ENCODE measurements at regions not wholly inside any gene's neighbourhood (a gene's known extent, or its start where the extent isn't known, plus 50 kb on each side); places are given as distances from the start of the nearest gene placed in this dataset.

- H3K79me2 ChIP-seq (ENCODE audit: control insufficient read depth, insufficient read depth, low read length): no peaks in the 10 kb centered on the region
- no peaks in the 10 kb centered on the region for H3K36me3 ChIP-seq (ENCODE audit: control insufficient read depth in 2 of 2, insufficient read depth in 2 of 2, low read length in 1 of 2)
- ChIA-PET SMC1A (ENCODE audit: uncharacterized antibody, unreplicated experiment) (no interaction called here), RAD21 (ENCODE audit: unreplicated experiment) (no interaction called here), CTCF (interaction anchor here (3.2 kb wide), 1 partner anchor 123 kb away, joined by 6 read pairs; no protein-coding TSS in a partner anchor), POLR2A (no interaction called here)
- no peak overlapping the region for H3K27ac ChIP-seq (ENCODE audit: control insufficient read depth, insufficient read depth)
- DNase-seq (ENCODE audit: low read depth, low spot score) (no peak), ATAC-seq (no peak), FAIRE-seq (no peak)
- no peak overlapping the region for H2AFZ ChIP-seq (ENCODE audit: control insufficient read depth, low read depth, low read length)
- in situ Hi-C loops (cut with MboI) (no loop called here), intact Hi-C loops (cut with micrococcal nuclease; ENCODE audit: unreplicated experiment) (no loop called here)
- no peak overlapping the region for H3K9ac ChIP-seq (ENCODE audit: control insufficient read depth, insufficient read depth, low read length)
- 5% methylated on average over 15 of the region's 15 CpGs for WGBS (ENCODE audit: insufficient coverage, insufficient replicate concordance, low lambda C conversion rate, missing lambda C conversion rate)
- no peak overlapping the region for H3K4me2 ChIP-seq (ENCODE audit: control insufficient read depth, insufficient read depth)
- no peaks in the 10 kb centered on the region for H3K9me3 ChIP-seq (replicated peaks; ENCODE audit: control insufficient read depth, insufficient read depth, low read length)
- no peak overlapping the region for H3K4me3 ChIP-seq
- H3K27me3 ChIP-seq (replicated peaks in 1 of 2; ENCODE audit: control insufficient read depth in 2 of 2, insufficient read depth in 2 of 2, low read length in 1 of 2): peaks cover 4 to 10% of the 10 kb centered on the region in 2 experiments; a peak in 3 of 4 replicates
- no TSS peak for BruUV-seq (replicated peaks)
- H4K20me1 ChIP-seq (ENCODE audit: control insufficient read depth, insufficient read depth): no peaks in the 10 kb centered on the region
- H3K4me1 ChIP-seq (ENCODE audit: control insufficient read depth, insufficient read depth, low read length): no peaks in the 10 kb centered on the region
- TF ChIP-seq RCOR1 (conservative IDR thresholded peaks at IDR 0.05; ENCODE audit: low read depth, low read length) (no peak), RAD51 (IDR thresholded peaks at IDR 0.05) (no peak), SUPT20H (IDR thresholded peaks at IDR 0.05; ENCODE audit: borderline replicate concordance, control insufficient read depth, low read depth, low read length) (no peak), IRF5 (IDR thresholded peaks at IDR 0.05; ENCODE audit: borderline replicate concordance) (no peak), MEF2A (IDR thresholded peaks at IDR 0.05; ENCODE audit: insufficient read depth, low read depth, low read length) (no peak), ZNF592 (IDR thresholded peaks at IDR 0.05) (no peak), TCF7 (IDR thresholded peaks at IDR 0.05; ENCODE audit: borderline replicate concordance) (no peak), ZNF384 (IDR thresholded peaks at IDR 0.05; ENCODE audit: borderline replicate concordance, low read depth, low read length) (no peak), BACH1 (IDR thresholded peaks at IDR 0.05; ENCODE audit: borderline replicate concordance) (no peak), CREB1 (IDR thresholded peaks at IDR 0.05; ENCODE audit: low read depth) (no peak), EP300 (IDR thresholded peaks at IDR 0.05; ENCODE audit: borderline replicate concordance in 1 of 2, control insufficient read depth in 1 of 2, low read depth in 2 of 2, low read length in 2 of 2) (no peak), RAD21 (IDR thresholded peaks at IDR 0.05; ENCODE audit: insufficient read depth, low read depth, low read length) (no peak), ZBTB11 (CRISPR knock-in tag; IDR thresholded peaks at IDR 0.05) (no peak), MXI1 (IDR thresholded peaks at IDR 0.05; ENCODE audit: low read depth, low read length) (no peak), POLR2AphosphoS2 (IDR thresholded peaks at IDR 0.05; ENCODE audit: low read depth, low read length) (no peak), SP1 (IDR thresholded peaks at IDR 0.05; ENCODE audit: low read depth, low read length) (no peak)
Measured at GRCh38 chr3:13214847-13215472, 141.7 kb upstream of the IQSEC1 start.
